Midbrain (tissue), 1 donor: ENCODE measurements at regions not wholly inside any gene's neighbourhood (a gene's known extent, or its start where the extent isn't known, plus 50 kb on each side); places are given as distances from the start of the nearest gene placed in this dataset.
"Not testable (repeated sequence)": the region's sequence is repeated elsewhere in the genome, so short reads cannot be mapped to it uniquely, and the experiment has no call there.

ENCODE experiments used
- DNase-seq: peaks from one replicate; lab custom pipeline; 2025; lab: John Stamatoyannopoulos, UW

- no peak for DNase-seq
These were observed 154.4 kb upstream of the UGT8 start for GRCh38 chr4:114444211-114444610.

- DNase-seq, result not testable (repeated sequence)
These were observed 150.6 kb upstream of the UGT8 start for GRCh38 chr4:114447963-114448516.

DNA sequence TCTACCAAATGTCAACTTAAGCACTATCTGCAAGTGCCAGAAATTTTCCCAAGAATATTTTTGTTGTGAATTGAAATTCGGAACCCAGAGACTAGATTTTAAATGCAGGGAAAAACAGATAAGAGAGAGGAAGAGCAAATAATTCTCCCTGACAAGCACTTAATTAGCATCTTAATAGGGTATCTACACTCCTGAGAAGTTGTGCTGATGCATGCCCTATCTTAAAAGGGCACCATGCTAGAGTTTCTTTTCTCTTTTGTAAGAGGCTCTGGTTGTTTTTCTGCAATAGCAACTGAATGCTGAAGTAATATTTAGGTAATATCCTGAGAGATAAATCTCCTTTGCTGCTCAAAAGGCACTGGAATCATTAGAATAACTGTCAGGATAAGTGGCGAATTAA is 139.9 kb upstream of the UGT8 start:
- no peak for DNase-seq

GRCh38 chr4:114464726-114465272 is 133.8 kb upstream of the UGT8 start:
- no peak for DNase-seq

DNA sequence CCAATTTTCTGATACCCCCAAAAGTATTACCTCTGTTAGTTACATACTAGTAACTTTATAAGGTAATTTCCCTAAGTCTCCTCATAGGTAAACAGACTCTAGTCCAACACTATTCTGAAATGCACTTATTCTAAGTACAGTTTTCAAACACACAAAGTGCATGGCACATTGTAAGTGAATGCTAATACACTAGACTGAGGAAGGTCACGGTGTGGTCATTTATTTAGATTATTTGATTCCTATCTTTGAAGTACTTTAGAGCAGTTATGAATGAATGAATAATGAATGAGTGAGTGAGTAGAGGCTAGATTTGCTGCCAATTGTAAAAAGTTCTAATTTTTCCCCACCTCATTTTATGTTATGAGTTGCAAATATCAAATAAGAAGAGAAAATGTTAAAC is 132.8 kb upstream of the UGT8 start:
- DNase-seq, result no peak

DNA sequence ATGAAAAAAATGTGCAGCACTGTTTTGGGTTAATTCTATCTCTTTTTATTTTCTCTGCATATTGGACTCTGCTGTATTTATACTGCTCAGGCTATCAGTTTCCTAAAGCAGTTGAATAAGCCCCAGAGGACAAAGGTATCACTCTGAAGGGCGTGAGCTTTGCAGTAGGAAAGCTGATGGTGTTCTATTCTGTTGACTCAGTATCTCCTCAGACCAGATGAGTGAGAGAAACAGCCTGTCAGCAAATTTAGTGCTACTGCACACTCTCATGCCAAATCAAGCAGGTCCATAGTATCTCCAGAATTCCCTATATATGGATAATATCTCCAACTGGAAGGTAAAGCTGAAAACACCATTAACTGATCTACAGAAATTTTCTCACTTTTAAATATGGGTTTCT is 132.3 kb upstream of the UGT8 start:
- DNase-seq, result no peak

DNA sequence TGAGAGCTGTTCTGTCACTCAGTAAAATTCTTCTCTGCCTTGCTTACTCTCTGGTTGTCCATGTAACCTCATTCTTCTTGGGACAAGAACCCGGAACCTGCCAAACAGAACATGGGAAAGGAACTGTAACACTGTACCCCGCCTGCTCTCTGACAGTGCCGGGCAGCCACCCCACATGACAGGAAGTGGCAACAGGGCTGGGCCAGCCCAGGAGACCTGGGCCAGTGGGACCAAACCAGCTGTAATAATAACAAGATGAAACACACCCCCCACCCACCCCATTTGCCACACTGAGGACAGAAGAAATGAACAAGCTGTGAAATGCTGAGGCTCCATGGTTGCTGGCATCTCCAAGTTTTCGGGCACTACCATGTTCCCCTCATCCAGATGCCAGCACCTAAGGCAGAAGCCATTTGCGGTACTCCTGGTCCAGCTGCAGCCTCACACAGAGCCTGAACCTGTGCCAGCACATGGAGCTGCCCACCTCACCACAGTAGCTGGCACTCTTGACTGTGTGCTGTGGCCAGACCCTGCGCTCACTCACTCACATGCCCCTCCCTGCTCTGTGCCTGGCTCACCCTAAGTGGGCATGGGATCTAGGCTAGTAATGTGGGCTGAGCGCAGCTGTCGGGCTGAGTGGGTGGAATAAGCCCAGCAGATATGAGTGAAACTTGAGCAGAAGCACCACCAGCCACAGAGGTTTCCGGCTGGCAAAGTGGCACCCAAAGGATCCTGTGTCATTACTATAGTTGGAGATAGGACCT is 126.2 kb upstream of the UGT8 start:
- DNase-seq, result no peak

DNA sequence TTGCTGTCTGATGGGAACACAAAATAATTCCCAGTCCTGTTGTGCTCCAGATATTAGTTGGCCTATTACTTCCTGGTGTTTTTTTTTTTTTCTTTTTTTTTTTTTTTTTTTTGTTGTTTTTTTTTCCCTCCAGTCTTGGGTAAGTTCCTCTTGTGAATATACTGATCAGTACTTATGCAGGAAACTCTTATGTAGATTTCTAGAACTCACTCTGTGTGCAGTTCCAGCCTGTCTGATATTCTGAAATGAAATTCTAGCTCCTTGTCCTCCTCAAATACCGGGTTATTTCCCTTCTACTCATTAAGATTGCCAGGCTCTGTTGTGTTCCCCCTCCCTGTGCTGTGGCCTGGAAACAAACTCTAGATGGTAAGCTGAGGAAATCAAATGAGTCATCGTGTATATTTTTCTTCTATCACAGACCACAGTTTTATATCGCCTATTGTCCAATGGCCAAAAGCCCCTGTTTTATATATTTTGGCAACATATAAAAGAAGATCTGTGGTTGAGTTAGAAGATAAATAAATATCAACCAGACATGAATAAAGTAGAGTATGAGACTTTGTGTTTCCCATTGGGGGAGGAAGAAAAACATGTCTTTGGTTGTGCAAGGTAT is 124.3 kb upstream of the UGT8 start:
- no peak for DNase-seq

DNA sequence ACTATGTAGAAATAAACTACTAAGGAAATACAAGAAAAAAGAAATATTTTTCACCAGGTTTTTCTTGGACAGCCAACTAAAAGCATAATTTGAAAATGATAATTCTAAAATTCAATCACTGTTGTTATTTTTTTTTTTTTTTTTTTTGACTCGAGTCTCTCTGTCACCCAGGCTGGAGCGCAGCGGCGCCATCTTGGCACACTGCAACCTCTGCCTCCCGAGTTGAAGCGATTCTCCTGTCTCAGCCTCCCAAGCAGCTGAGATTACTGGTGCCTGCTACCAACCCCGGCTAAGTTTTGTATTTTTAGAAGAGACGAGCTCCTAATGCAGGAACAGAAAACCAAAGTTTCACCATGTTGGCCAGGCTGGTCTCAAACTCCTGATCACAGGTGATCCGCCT is 122.3 kb upstream of the UGT8 start:
- no peak for DNase-seq

- no peak for DNase-seq
These were observed 119.0 kb upstream of the UGT8 start for GRCh38 chr4:114479595-114479994.

GRCh38 chr4:114481856-114482255 is 116.8 kb upstream of the UGT8 start:
- DNase-seq, result no peak

DNA sequence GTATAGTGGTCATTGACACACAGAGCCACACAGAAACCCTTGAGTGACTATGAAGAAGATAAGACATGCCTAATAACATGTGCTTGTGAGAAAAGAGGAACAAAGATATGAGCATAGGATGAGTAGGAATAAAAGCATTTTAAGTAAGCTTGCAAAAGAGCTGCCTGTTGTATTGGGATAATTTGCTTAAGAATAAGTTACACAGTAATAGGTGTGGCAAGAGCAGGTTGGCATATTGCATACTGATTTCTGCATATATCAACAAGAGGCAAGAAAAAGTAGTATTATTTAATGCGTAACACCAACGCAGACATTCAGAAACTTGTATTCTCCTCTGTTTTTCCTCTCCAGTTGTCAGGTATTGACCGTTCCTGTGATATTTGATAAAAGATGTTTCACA is 111.5 kb upstream of the UGT8 start:
- no peak for DNase-seq

DNA sequence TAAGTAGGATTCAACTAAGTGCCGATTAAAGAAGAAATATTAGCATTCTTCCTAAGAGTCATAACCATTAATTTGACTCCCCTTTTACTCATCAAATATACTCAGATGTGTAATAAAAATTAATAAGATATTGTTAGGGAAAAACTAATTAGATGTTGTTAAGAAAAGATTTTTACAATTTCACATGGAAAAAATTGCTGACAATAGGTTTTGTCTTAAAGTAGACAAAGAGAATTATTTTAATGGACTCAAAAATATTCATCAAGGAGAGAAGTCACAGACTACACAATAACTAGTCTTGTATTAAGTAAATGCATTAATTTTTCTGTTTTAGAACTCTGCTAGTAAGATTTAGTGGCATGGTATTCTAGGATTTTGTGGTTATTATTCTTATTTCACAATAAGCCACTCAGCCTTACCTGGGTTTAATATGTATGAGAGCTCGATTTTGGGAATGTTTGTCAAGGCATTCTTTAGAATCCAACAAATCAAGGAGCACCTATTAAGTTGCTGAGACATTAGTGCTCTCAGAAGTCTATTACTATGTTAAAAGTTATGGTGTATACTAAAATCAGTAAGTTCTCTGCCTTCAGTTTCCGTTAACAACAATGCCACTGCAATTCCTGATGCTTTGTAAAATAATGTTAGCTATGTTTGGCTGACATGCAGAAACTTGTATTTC is 110.2 kb upstream of the UGT8 start:
- DNase-seq, result no peak

DNA sequence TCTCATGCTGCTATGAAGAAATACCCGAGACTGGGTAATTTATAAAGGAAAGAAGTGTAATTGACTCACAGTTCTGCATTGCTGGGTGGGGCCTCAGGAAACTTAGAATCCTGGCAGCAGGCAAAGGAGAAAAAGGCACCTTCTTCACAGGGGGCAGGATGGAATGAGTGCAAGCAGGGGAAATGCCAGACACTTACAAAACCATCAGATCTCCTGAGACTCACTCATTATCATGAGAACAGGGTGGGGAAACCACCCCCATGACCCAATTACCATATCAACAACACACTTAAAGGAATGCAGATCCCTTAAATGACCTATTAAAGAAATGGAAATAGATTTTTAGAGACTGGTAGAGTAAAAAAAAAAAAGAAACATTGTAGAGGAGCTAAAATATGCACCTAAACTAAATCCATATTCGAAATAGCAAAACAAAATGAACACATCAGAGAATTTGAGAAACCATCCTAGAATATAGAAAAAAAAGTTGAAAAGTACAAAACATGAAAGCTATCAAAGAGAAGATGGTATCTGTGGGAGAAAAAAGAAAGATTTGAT is 104.3 kb upstream of the UGT8 start:
- DNase-seq, result no peak

GRCh38 chr4:114495471-114495928 is 103.1 kb upstream of the UGT8 start:
- no peak for DNase-seq

- DNase-seq, result peak; percentile 17
These were observed 101.5 kb upstream of the UGT8 start for GRCh38 chr4:114497116-114497515.

- DNase-seq, result peak; percentile 30
These were observed 89.3 kb upstream of the UGT8 start for GRCh38 chr4:114509340-114509739.

- no peak for DNase-seq
These were observed 85.9 kb upstream of the UGT8 start for GRCh38 chr4:114512595-114513295.

DNA sequence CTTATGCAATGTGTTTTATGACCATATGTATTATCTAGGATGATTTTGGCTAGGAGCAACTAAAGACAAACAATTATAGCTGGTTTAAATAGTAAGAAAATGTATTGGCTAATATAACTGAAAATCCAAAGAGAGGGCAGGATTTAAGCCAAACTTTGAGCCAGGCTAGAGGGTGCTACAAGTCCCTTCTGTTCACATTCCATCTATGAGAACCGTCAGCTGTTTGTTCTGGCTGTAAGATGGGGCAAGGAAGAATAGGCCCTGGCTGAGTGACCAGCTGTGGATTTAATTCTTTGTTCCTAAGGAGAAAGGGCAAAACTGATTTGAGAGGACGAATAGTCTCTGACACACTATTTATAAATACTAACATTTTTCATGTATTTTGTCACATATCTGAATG is 79.2 kb upstream of the UGT8 start:
- peak; percentile 53 for DNase-seq

GRCh38 chr4:114527170-114527569 is 71.4 kb upstream of the UGT8 start:
- no peak for DNase-seq

DNA sequence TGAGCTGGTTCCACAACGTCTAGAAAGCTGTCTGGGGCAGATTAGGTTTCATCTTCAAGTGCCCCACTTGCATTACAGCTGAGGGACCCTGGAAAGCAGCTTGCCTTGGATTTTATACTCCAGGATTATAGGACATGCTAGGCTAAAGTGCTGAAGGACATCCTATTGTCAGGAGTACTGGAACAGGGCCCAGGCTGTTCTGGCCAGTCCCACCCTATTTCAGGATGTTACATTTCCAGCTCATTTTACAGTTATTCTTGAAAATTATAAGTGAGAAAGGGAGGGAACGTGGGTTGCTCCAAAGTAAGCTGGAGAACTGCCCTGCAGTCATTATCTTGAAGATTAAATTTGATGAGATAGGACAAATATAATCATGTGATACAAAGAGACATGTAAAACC is 71.0 kb upstream of the UGT8 start:
- no peak for DNase-seq

GRCh38 chr4:114535725-114536124 is 62.9 kb upstream of the UGT8 start:
- peak; percentile 62 for DNase-seq
